WTC11 (cell line): ENCODE measurements at regions not wholly inside any gene's neighbourhood (a gene's known extent, or its start where the extent isn't known, plus 50 kb on each side); places are given as distances from the start of the nearest gene placed in this dataset.

Experiments
- ATAC-seq: fragments of 200-7000 bp; cut with Tn5 transposase; 2 replicates; pipeline ENCODE4 v1.10.0; 2021; ENCODE audit warnings: mild to moderate bottlenecking, moderate library complexity
- CTCF ChIA-PET: fragments of 300-600 bp; sonication (Branson Sonifier 250); formaldehyde crosslinking; loops from one replicate; lab custom pipeline; 2021; ENCODE audit warnings: antibody characterized with exemption; lab: Charles Lee
- POLR2A ChIA-PET: fragments of 350-600 bp; sonication (Branson Sonifier 250); formaldehyde crosslinking; loops from one replicate; lab custom pipeline; 2021; ENCODE audit warnings: antibody characterized with exemption; lab: Charles Lee
- DNase-seq: peaks from one replicate; pipeline ENCODE4 v3.0.0; 2021; ENCODE audit warnings: low spot score
- H3K27ac Mint-ChIP-seq: 2 replicates; pipeline ENCODE4 v1.8.0; 2021; ENCODE audit warnings: mixed read lengths
- H3K27me3 Mint-ChIP-seq: 2 replicates; pipeline ENCODE4 v1.8.0; 2021; ENCODE audit warnings: low read depth, mild to moderate bottlenecking, moderate library complexity, mixed read lengths
- H3K36me3 Mint-ChIP-seq: 2 replicates; pipeline ENCODE4 v1.8.0; 2021; ENCODE audit warnings: mixed read lengths
- H3K4me1 Mint-ChIP-seq: 2 replicates; pipeline ENCODE4 v1.8.0; 2022; ENCODE audit warnings: mixed read lengths
- H3K4me3 Mint-ChIP-seq: 2 replicates; pipeline ENCODE4 v1.8.0; 2021; ENCODE audit warnings: mild to moderate bottlenecking, moderate library complexity, mixed read lengths
- H3K9me3 Mint-ChIP-seq: 2 replicates; pipeline ENCODE4 v1.8.0; 2021; ENCODE audit warnings: mixed read lengths
- ATF1 ChIP-seq: sonication (generic); formaldehyde crosslinking; IDR thresholded peaks from 2 replicates; pipeline ENCODE4 v1.8.1; 2023; ENCODE audit warnings: mild to moderate bottlenecking, moderate library complexity, missing genetic modification reagents
- CREB1 ChIP-seq: sonication (generic); formaldehyde crosslinking; IDR thresholded peaks from 2 replicates; pipeline ENCODE4 v1.8.0; 2023; ENCODE audit warnings: mild to moderate bottlenecking, missing genetic modification reagents
- NFATC4 ChIP-seq: fragments of 250-450 bp; sonication (Bioruptor Pico); IDR thresholded peaks from 2 replicates; pipeline ENCODE4 v1.9.0; 2021; ENCODE audit warnings: mild to moderate bottlenecking
- NFYB ChIP-seq: sonication (generic); formaldehyde crosslinking; conservative IDR thresholded peaks from 2 replicates; pipeline ENCODE4 v1.8.0; 2022; ENCODE audit warnings: low read depth, missing genetic modification reagents
- NR1H2 ChIP-seq: sonication (generic); formaldehyde crosslinking; IDR thresholded peaks from 2 replicates; pipeline ENCODE4 v1.9.0; 2021; ENCODE audit warnings: mild to moderate bottlenecking, moderate library complexity, missing genetic modification reagents
- RORB ChIP-seq: fragments of 250-450 bp; sonication (Bioruptor Pico); IDR thresholded peaks from 2 replicates; pipeline ENCODE4 v1.9.0; 2021; ENCODE audit warnings: mild to moderate bottlenecking
- TP53 ChIP-seq: sonication (generic); formaldehyde crosslinking; IDR thresholded peaks from 2 replicates; pipeline ENCODE4 v1.8.1; 2023; ENCODE audit warnings: mild to moderate bottlenecking, missing genetic modification reagents
- ZBTB21 ChIP-seq: sonication (generic); formaldehyde crosslinking; IDR thresholded peaks from 2 replicates; pipeline ENCODE4 v1.8.1; 2023; ENCODE audit warnings: mild to moderate bottlenecking, missing genetic modification reagents, borderline replicate concordance
- ZNF121 ChIP-seq: sonication (generic); formaldehyde crosslinking; IDR thresholded peaks from 2 replicates; pipeline ENCODE4 v1.8.0; 2023; ENCODE audit warnings: missing genetic modification reagents
- ZNF671 ChIP-seq: fragments of 250-450 bp; sonication (Bioruptor Pico); IDR thresholded peaks from 2 replicates; pipeline ENCODE4 v1.8.0; 2021; ENCODE audit warnings: mild to moderate bottlenecking
- TF ChIP-seq, protein P1 (sequence below): fragments of 250-450 bp; sonication (Bioruptor Pico); IDR thresholded peaks from 2 replicates; pipeline ENCODE4 v1.9.0; 2021; ENCODE audit warnings: mild to moderate bottlenecking
- TF ChIP-seq, protein P2 (sequence below): sonication (generic); formaldehyde crosslinking; IDR thresholded peaks from 2 replicates; pipeline ENCODE4 v1.8.0; 2022; ENCODE audit warnings: mild to moderate bottlenecking, missing genetic modification reagents
- TF ChIP-seq, protein P3 (sequence below): fragments of 250-450 bp; sonication (Bioruptor Pico); IDR thresholded peaks from 2 replicates; pipeline ENCODE4 v2.1.2; 2022; ENCODE audit warnings: mild to moderate bottlenecking, moderate library complexity
- TF ChIP-seq, protein P4 (sequence below): sonication (generic); formaldehyde crosslinking; conservative IDR thresholded peaks from 2 replicates; pipeline ENCODE4 v1.8.1; 2022; ENCODE audit warnings: mild to moderate bottlenecking, missing genetic modification reagents
- TF ChIP-seq, protein P5 (sequence below): sonication (generic); formaldehyde crosslinking; IDR thresholded peaks from 2 replicates; pipeline ENCODE4 v1.8.1; 2023; ENCODE audit warnings: mild to moderate bottlenecking, missing genetic modification reagents, borderline replicate concordance
- TF ChIP-seq, protein P6 (sequence below): fragments of 250-450 bp; sonication (Bioruptor Pico); IDR thresholded peaks from 2 replicates; pipeline ENCODE4 v1.9.0; 2021; ENCODE audit warnings: mild to moderate bottlenecking

DNA sequence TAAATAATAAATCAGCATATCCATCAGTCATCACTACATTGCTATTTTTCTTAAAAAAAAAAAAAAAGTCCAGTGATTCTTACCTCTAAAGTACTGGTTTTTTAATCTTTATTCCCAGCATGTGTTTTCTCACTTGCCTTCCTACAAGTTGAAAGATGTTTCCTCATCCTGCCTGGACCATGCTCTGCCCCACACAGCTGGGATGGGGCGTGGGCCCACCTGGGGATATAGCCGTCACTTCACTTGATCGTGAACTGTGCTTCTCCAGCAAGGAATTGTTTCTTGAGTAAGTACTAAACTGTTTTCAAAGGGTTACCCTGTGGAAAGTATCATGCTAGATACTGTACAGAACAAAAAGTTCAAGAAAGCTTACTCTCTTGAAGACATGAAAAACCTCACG, 212.6 kb upstream of the HTR1E start:
- H3K27me3 Mint-ChIP-seq = peaks cover 3% of the 10 kb centered on the region; the same call in 1 of the 2 replicates
- H3K27ac Mint-ChIP-seq = no peak overlapping the region
- H3K4me1 Mint-ChIP-seq = peaks cover 13% of the 10 kb centered on the region

More for the DNA sequence above, 212.6 kb upstream of the HTR1E start:
- Mint-ChIP-seq H3K4me3 (no peak overlapping the region), H3K36me3 (no peaks in the 10 kb centered on the region), H3K9me3 (peaks cover 16% of the 10 kb centered on the region)
- POLR2A ChIA-PET = no interaction called here
- DNase-seq (no peak), ATAC-seq (no peak)
- CTCF ChIA-PET = interaction anchor here (0.6 kb wide), 1 partner anchor 213 kb away, joined by 3 read pairs; the partner anchor contains the start of gene HTR1E
- TF ChIP-seq, protein P1, sequence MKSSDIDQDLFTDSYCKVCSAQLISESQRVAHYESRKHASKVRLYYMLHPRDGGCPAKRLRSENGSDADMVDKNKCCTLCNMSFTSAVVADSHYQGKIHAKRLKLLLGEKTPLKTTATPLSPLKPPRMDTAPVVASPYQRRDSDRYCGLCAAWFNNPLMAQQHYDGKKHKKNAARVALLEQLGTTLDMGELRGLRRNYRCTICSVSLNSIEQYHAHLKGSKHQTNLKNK = no peak
- TF ChIP-seq, protein P2, sequence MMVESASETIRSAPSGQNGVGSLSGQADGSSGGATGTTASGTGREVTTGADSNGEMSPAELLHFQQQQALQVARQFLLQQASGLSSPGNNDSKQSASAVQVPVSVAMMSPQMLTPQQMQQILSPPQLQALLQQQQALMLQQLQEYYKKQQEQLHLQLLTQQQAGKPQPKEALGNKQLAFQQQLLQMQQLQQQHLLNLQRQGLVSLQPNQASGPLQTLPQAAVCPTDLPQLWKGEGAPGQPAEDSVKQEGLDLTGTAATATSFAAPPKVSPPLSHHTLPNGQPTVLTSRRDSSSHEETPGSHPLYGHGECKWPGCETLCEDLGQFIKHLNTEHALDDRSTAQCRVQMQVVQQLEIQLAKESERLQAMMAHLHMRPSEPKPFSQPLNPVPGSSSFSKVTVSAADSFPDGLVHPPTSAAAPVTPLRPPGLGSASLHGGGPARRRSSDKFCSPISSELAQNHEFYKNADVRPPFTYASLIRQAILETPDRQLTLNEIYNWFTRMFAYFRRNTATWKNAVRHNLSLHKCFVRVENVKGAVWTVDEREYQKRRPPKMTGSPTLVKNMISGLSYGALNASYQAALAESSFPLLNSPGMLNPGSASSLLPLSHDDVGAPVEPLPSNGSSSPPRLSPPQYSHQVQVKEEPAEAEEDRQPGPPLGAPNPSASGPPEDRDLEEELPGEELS (CRISPR knock-in tag) = no peak
- TF ChIP-seq ZNF671 (no peak), NR1H2 (CRISPR knock-in tag) (no peak), NFATC4 (no peak), ZNF121 (no peak), ATF1 (CRISPR knock-in tag) (no peak), ZBTB21 (no peak), CREB1 (no peak), RORB (no peak), NFYB (CRISPR knock-in tag) (no peak), TP53 (CRISPR knock-in tag) (no peak)
- TF ChIP-seq, protein P3, sequence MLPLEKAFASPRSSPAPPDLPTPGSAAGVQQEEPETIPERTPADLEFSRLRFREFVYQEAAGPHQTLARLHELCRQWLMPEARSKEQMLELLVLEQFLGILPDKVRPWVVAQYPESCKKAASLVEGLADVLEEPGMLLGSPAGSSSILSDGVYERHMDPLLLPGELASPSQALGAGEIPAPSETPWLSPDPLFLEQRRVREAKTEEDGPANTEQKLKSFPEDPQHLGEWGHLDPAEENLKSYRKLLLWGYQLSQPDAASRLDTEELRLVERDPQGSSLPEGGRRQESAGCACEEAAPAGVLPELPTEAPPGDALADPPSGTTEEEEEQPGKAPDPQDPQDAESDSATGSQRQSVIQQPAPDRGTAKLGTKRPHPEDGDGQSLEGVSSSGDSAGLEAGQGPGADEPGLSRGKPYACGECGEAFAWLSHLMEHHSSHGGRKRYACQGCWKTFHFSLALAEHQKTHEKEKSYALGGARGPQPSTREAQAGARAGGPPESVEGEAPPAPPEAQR = no peak
- TF ChIP-seq, protein P4, sequence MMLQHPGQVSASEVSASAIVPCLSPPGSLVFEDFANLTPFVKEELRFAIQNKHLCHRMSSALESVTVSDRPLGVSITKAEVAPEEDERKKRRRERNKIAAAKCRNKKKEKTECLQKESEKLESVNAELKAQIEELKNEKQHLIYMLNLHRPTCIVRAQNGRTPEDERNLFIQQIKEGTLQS (CRISPR knock-in tag) = no peak
- TF ChIP-seq, protein P5, sequence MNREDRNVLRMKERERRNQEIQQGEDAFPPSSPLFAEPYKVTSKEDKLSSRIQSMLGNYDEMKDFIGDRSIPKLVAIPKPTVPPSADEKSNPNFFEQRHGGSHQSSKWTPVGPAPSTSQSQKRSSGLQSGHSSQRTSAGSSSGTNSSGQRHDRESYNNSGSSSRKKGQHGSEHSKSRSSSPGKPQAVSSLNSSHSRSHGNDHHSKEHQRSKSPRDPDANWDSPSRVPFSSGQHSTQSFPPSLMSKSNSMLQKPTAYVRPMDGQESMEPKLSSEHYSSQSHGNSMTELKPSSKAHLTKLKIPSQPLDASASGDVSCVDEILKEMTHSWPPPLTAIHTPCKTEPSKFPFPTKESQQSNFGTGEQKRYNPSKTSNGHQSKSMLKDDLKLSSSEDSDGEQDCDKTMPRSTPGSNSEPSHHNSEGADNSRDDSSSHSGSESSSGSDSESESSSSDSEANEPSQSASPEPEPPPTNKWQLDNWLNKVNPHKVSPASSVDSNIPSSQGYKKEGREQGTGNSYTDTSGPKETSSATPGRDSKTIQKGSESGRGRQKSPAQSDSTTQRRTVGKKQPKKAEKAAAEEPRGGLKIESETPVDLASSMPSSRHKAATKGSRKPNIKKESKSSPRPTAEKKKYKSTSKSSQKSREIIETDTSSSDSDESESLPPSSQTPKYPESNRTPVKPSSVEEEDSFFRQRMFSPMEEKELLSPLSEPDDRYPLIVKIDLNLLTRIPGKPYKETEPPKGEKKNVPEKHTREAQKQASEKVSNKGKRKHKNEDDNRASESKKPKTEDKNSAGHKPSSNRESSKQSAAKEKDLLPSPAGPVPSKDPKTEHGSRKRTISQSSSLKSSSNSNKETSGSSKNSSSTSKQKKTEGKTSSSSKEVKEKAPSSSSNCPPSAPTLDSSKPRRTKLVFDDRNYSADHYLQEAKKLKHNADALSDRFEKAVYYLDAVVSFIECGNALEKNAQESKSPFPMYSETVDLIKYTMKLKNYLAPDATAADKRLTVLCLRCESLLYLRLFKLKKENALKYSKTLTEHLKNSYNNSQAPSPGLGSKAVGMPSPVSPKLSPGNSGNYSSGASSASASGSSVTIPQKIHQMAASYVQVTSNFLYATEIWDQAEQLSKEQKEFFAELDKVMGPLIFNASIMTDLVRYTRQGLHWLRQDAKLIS (CRISPR knock-in tag) = no peak
- TF ChIP-seq, protein P6, sequence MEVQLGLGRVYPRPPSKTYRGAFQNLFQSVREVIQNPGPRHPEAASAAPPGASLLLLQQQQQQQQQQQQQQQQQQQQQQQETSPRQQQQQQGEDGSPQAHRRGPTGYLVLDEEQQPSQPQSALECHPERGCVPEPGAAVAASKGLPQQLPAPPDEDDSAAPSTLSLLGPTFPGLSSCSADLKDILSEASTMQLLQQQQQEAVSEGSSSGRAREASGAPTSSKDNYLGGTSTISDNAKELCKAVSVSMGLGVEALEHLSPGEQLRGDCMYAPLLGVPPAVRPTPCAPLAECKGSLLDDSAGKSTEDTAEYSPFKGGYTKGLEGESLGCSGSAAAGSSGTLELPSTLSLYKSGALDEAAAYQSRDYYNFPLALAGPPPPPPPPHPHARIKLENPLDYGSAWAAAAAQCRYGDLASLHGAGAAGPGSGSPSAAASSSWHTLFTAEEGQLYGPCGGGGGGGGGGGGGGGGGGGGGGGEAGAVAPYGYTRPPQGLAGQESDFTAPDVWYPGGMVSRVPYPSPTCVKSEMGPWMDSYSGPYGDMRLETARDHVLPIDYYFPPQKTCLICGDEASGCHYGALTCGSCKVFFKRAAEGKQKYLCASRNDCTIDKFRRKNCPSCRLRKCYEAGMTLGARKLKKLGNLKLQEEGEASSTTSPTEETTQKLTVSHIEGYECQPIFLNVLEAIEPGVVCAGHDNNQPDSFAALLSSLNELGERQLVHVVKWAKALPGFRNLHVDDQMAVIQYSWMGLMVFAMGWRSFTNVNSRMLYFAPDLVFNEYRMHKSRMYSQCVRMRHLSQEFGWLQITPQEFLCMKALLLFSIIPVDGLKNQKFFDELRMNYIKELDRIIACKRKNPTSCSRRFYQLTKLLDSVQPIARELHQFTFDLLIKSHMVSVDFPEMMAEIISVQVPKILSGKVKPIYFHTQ (CRISPR knock-in tag) = no peak
